ENCODE measurements at regions not wholly inside any gene's neighbourhood (a gene's known extent, or its start where the extent isn't known, plus 50 kb on each side); places are given as distances from the start of the nearest gene placed in this dataset.

DNA sequence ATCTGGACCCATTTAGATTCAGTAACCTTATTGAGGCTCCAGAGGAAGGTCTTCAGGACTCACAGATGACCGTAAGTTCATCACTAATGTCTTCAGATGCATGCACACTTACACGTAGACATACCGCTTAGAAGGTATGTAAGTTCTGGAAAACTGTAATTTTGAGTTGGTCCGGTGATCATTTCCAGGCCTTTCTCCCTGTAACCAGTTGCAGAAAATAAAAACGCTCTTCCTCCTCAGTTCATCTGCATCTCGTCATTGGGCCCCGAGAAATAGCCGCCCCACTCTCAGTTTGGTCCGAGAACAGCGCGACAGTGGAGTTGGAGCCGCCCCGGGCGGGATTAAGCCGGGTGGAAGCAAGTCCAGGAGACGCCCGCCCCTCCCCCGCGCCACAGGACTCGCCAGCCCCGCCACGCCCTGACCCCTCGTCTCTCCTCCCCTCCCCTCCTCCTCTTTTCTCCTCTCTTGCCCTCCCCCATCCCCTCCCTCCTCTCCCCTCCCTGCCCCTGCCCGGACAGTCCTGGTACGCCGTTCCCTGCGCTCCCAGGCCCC lies 83.7 kb downstream of the TNFAIP2 start:
- Histone ChIP-seq H4K5ac (ENCODE audit: insufficient read length, low read depth, low read length) (no peak overlapping the region), H2BK12ac (ENCODE audit: low read depth, low read length) (0 out of 2 replicates have a peak overlapping the region, but pooled peaks have one; percentile 77), H3K4me1 (replicated peaks in 1 of 4; ENCODE audit: control insufficient read depth in 3 of 4, insufficient read depth in 4 of 4, low read length in 3 of 4) (peaks cover 0 to 7% (median 0%) of the 10 kb centered on the region in 4 experiments; a peak in 3 of 7 replicates), H3K14ac (ENCODE audit: insufficient read length) (no peak overlapping the region), H3K4me3 (ENCODE audit: extremely low read depth in 1 of 4, insufficient read depth in 2 of 4, low read depth in 3 of 4, low read length in 4 of 4) (peak overlapping the region; percentile 58 to 81 (median 68); a peak in 7 of 8 replicates), H3K27ac (ENCODE audit: low read depth, low read length) (no peak overlapping the region), H2AK5ac (ENCODE audit: low read depth, low read length) (no peak overlapping the region), H3K36me3 (ENCODE audit: control insufficient read depth in 2 of 4, insufficient read depth in 4 of 4, low read length in 3 of 4) (no peaks in the 10 kb centered on the region), H3K23ac (ENCODE audit: insufficient read length) (no peak overlapping the region), H4K8ac (ENCODE audit: extremely low read depth, insufficient read depth, low read length) (no peak overlapping the region), H2BK5ac (ENCODE audit: low read depth, low read length) (no peak overlapping the region), H3K79me2 (ENCODE audit: control insufficient read depth in 1 of 2, insufficient read depth in 2 of 2, low read length in 2 of 2) (no peaks in the 10 kb centered on the region), H3K9ac (replicated peaks in 1 of 4; ENCODE audit: extremely low read depth in 1 of 4, low read depth in 3 of 4, low read length in 3 of 4) (no peak overlapping the region), H2BK15ac (ENCODE audit: low read length) (0 out of 2 replicates have a peak overlapping the region, but pooled peaks have one; percentile 13), H4K91ac (replicated peaks; ENCODE audit: insufficient read length, low read length) (no peak overlapping the region), H3K9me3 (ENCODE audit: insufficient read depth in 2 of 2, low read depth in 1 of 2, low read length in 1 of 2) (peaks cover 19 to 22% of the 10 kb centered on the region in 2 experiments), H3K27me3 (replicated peaks in 1 of 4; ENCODE audit: control insufficient read depth in 3 of 4, extremely low read depth in 1 of 4, insufficient read depth in 3 of 4, low read length in 3 of 4) (peaks cover 0 to 30% (median 16%) of the 10 kb centered on the region in 4 experiments; a peak in 5 of 7 replicates), H2AFZ (ENCODE audit: low read length) (no peak overlapping the region), H4K20me1 (replicated peaks in 1 of 2; ENCODE audit: control insufficient read depth in 1 of 2, insufficient read depth in 2 of 2, low read length in 2 of 2) (no peaks in the 10 kb centered on the region), H2BK20ac (ENCODE audit: low read length) (0 out of 2 replicates have a peak overlapping the region, but pooled peaks have one; percentile 13), H3K56ac (replicated peaks; ENCODE audit: insufficient read length, low read depth, low read length) (no peak overlapping the region), H3K79me1 (ENCODE audit: low read depth, low read length) (no peaks in the 10 kb centered on the region), H3K23me2 (ENCODE audit: low read depth, low read length) (peaks cover 7% of the 10 kb centered on the region; the same call in 1 of the 2 replicates), H2BK120ac (replicated peaks; ENCODE audit: low read depth, low read length) (no peak overlapping the region), H3K4me2 (ENCODE audit: insufficient read depth in 1 of 2, low read depth in 2 of 2, low read length in 2 of 2) (peak overlapping the region; percentile 65 to 79), H3K4ac (replicated peaks; ENCODE audit: insufficient read length, low read depth, low read length) (no peak overlapping the region), H3K18ac (ENCODE audit: extremely low read depth, low read length) (no peak overlapping the region)
- 34% methylated on average over 15 of the region's 27 CpGs; no CpG with 5 or more reads in 1 of the 2 experiments for WGBS, 2 experiments (ENCODE audit: extremely low coverage in 1 of 2, insufficient coverage in 1 of 2, insufficient read length in 1 of 2, insufficient replicate concordance in 2 of 2, low coverage in 1 of 2, low lambda C conversion rate in 2 of 2, missing lambda C conversion rate in 1 of 2)
- ChIA-PET CTCF (ENCODE audit: partially characterized antibody) (interaction anchor here (0.8 to 1.6 kb wide), 3 partner anchors 10 to 102 kb away, joined by 4 to 5 read pairs (median 4); no protein-coding TSS in a partner anchor), POLR2A (ENCODE audit: partially characterized antibody) (interaction anchor here (0.8 kb wide), 1 partner anchor 17 kb away, joined by 3 read pairs; no protein-coding TSS in a partner anchor)
- DNase-seq (ENCODE audit: low read depth in 1 of 2, low spot score in 2 of 2) (peak; percentile 23 to 69), FAIRE-seq (no peak)
- TF ChIP-seq SIN3A (conservative IDR thresholded peaks at IDR 0.05 in 1 of 2, IDR thresholded peaks at IDR 0.05 in 1 of 2; ENCODE audit: low read depth in 1 of 2, low read length in 2 of 2): no peak
- TF ChIP-seq TAF1 (IDR thresholded peaks at IDR 0.05; ENCODE audit: low read depth, low read length): no peak
- no peak for TF ChIP-seq RAD21 (IDR thresholded peaks at IDR 0.05 in 1 of 2, conservative IDR thresholded peaks at IDR 0.05 in 1 of 2; ENCODE audit: low read depth in 2 of 2, low read length in 2 of 2)
- no peak for TF ChIP-seq HDAC6 (IDR thresholded peaks at IDR 0.05; ENCODE audit: low read depth, low read length)
- TF ChIP-seq, protein P1, sequence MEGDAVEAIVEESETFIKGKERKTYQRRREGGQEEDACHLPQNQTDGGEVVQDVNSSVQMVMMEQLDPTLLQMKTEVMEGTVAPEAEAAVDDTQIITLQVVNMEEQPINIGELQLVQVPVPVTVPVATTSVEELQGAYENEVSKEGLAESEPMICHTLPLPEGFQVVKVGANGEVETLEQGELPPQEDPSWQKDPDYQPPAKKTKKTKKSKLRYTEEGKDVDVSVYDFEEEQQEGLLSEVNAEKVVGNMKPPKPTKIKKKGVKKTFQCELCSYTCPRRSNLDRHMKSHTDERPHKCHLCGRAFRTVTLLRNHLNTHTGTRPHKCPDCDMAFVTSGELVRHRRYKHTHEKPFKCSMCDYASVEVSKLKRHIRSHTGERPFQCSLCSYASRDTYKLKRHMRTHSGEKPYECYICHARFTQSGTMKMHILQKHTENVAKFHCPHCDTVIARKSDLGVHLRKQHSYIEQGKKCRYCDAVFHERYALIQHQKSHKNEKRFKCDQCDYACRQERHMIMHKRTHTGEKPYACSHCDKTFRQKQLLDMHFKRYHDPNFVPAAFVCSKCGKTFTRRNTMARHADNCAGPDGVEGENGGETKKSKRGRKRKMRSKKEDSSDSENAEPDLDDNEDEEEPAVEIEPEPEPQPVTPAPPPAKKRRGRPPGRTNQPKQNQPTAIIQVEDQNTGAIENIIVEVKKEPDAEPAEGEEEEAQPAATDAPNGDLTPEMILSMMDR (IDR thresholded peaks at IDR 0.05; ENCODE audit: control extremely low read depth in 1 of 3, insufficient read depth in 1 of 3, low read depth in 1 of 3, low read length in 3 of 3): no peak
- TF ChIP-seq EP300 (IDR thresholded peaks at IDR 0.05; ENCODE audit: borderline replicate concordance in 1 of 2, low read depth in 2 of 2, low read length in 2 of 2): no peak
- no peak for TF ChIP-seq BACH1 (IDR thresholded peaks at IDR 0.05; ENCODE audit: low read length)
- TF ChIP-seq, protein P2, sequence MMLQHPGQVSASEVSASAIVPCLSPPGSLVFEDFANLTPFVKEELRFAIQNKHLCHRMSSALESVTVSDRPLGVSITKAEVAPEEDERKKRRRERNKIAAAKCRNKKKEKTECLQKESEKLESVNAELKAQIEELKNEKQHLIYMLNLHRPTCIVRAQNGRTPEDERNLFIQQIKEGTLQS (IDR thresholded peaks at IDR 0.05; ENCODE audit: insufficient read depth, low read depth, low read length): no peak
